H9 (cell line): ENCODE measurements at regions not wholly inside any gene's neighbourhood (a gene's known extent, or its start where the extent isn't known, plus 50 kb on each side); places are given as distances from the start of the nearest gene placed in this dataset.

Experiments used
- DNase-seq: peaks from one replicate; pipeline ENCODE4 v3.0.0-alpha.2; 2017
- H2AFZ ChIP-seq: one replicate; pipeline ENCODE4 v1.6.1; 2013; ENCODE audit warnings: mild to moderate bottlenecking, low read length, control low read depth, moderate library complexity
- H2AK5ac ChIP-seq: 2 replicates; pipeline ENCODE4 v1.6.1; 2013; ENCODE audit warnings: low read length, control low read depth, mixed read lengths; ENCODE audit not compliant: insufficient read length
- H2BK120ac ChIP-seq: one replicate; pipeline ENCODE4 v1.6.1; 2013; ENCODE audit warnings: low read depth, mild to moderate bottlenecking, low read length, control low read depth, inconsistent platforms; ENCODE audit not compliant: poor library complexity, severe bottlenecking
- H2BK12ac ChIP-seq: 2 replicates; pipeline ENCODE4 v1.6.1; 2013; ENCODE audit warnings: low read length, control low read depth, mixed read lengths, low read depth; ENCODE audit not compliant: insufficient read length
- H2BK15ac ChIP-seq: 2 replicates; pipeline ENCODE4 v1.6.1; 2013; ENCODE audit warnings: low read depth, low read length, control low read depth
- H2BK20ac ChIP-seq: one replicate; pipeline ENCODE4 v1.6.1; 2013; ENCODE audit warnings: low read depth, mild to moderate bottlenecking, low read length, control low read depth, inconsistent platforms; ENCODE audit not compliant: poor library complexity, severe bottlenecking
- H2BK5ac ChIP-seq: 2 replicates; pipeline ENCODE4 v1.6.1; 2013; ENCODE audit warnings: low read length, control low read depth, mixed read lengths; ENCODE audit not compliant: insufficient read length
- H3K14ac ChIP-seq: 2 replicates; pipeline ENCODE4 v1.6.1; 2013; ENCODE audit warnings: low read length, control low read depth; ENCODE audit not compliant: insufficient read depth
- H3K18ac ChIP-seq: 2 replicates; pipeline ENCODE4 v1.6.1; 2013; ENCODE audit warnings: low read depth, mild to moderate bottlenecking, mixed read lengths, low read length, control low read depth; ENCODE audit not compliant: insufficient read length
- H3K23ac ChIP-seq: 2 replicates; pipeline ENCODE4 v1.6.1; 2013; ENCODE audit warnings: low read length, control low read depth, mixed read lengths, low read depth; ENCODE audit not compliant: insufficient read length
- H3K23me2 ChIP-seq: 2 replicates; pipeline ENCODE4 v1.6.1; 2013; ENCODE audit warnings: low read depth, mild to moderate bottlenecking, mixed read lengths, low read length, control low read depth; ENCODE audit not compliant: insufficient read length, poor library complexity, severe bottlenecking
- H3K27ac ChIP-seq: 2 replicates; pipeline ENCODE4 v1.5.1; 2013; ENCODE audit warnings: low read length, control low read depth, mixed read lengths, low read depth; ENCODE audit not compliant: insufficient read length
- H3K27me3 ChIP-seq: 2 replicates; pipeline ENCODE4 v1.6.1; 2013; ENCODE audit warnings: low read length, control low read depth, inconsistent platforms; ENCODE audit not compliant: insufficient read depth
- H3K4ac ChIP-seq: 2 replicates; pipeline ENCODE4 v1.6.1; 2013; ENCODE audit warnings: low read depth, mild to moderate bottlenecking, control low read depth, inconsistent platforms, low read length, moderate library complexity
- H3K4me1 ChIP-seq: 2 replicates; pipeline ENCODE4 v1.6.1; 2013; ENCODE audit warnings: low read length, control low read depth, inconsistent platforms; ENCODE audit not compliant: insufficient read depth
- H3K4me2 ChIP-seq: 2 replicates; pipeline ENCODE4 v1.6.1; 2013; ENCODE audit warnings: low read length, control low read depth, mixed read lengths; ENCODE audit not compliant: insufficient read length, insufficient read depth
- H3K56ac ChIP-seq: 2 replicates; pipeline ENCODE4 v1.6.1; 2013; ENCODE audit warnings: low read depth, mild to moderate bottlenecking, mixed read lengths, low read length, control low read depth; ENCODE audit not compliant: insufficient read length
- H3K79me1 ChIP-seq: 2 replicates; pipeline ENCODE4 v1.6.1; 2013; ENCODE audit warnings: low read depth, mild to moderate bottlenecking, moderate library complexity, low read length, control low read depth, inconsistent platforms; ENCODE audit not compliant: insufficient read depth, poor library complexity, severe bottlenecking
- H3K79me2 ChIP-seq: 2 replicates; pipeline ENCODE4 v1.6.1; 2013; ENCODE audit warnings: low read length, control low read depth, inconsistent platforms; ENCODE audit not compliant: insufficient read depth
- H3K9ac ChIP-seq: 2 replicates; pipeline ENCODE4 v1.6.1; 2013; ENCODE audit warnings: low read length, control low read depth, mixed read lengths; ENCODE audit not compliant: insufficient read length; ENCODE audit errors: extremely low read depth
- H3K9me3 ChIP-seq: one replicate; pipeline ENCODE4 v1.6.1; 2013; ENCODE audit warnings: low read depth, low read length, inconsistent platforms; ENCODE audit not compliant: control insufficient read depth
- H3T11ph ChIP-seq: one replicate; pipeline ENCODE4 v1.6.1; 2013; ENCODE audit warnings: mild to moderate bottlenecking, low read length, control low read depth, inconsistent platforms
- H4K20me1 ChIP-seq: one replicate; pipeline ENCODE4 v1.6.1; 2013; ENCODE audit not compliant: control insufficient read depth, insufficient read length, insufficient read depth
- H4K5ac ChIP-seq: 2 replicates; pipeline ENCODE4 v1.6.1; 2013; ENCODE audit warnings: low read depth, mild to moderate bottlenecking, mixed read lengths, low read length, control low read depth; ENCODE audit not compliant: insufficient read length
- H4K8ac ChIP-seq: replicated peaks from 2 replicates; pipeline ENCODE4 v1.6.1; 2013; ENCODE audit warnings: low read length, control low read depth, mixed read lengths, low read depth; ENCODE audit not compliant: insufficient read length
- H4K91ac ChIP-seq: 2 replicates; pipeline ENCODE4 v1.6.1; 2013; ENCODE audit warnings: low read depth, mild to moderate bottlenecking, moderate library complexity, mixed read lengths, low read length, control low read depth; ENCODE audit not compliant: insufficient read length
- H3K27ac Mint-ChIP-seq, 3 experiments: 2 replicates in 2 of 3; 3 replicates in 1 of 3; pipeline ENCODE4 v1.8.0; 2020 to 2021; ENCODE audit warnings: mixed read lengths in 3 of 3, mild to moderate bottlenecking in 1 of 3, moderate library complexity in 1 of 3
- H3K27me3 Mint-ChIP-seq: 2 replicates; pipeline ENCODE4 v1.8.0; 2021; ENCODE audit warnings: low read depth, mild to moderate bottlenecking, moderate library complexity, mixed read lengths
- H3K36me3 Mint-ChIP-seq, 3 experiments: 2 replicates in 2 of 3; 3 replicates in 1 of 3; pipeline ENCODE4 v1.8.0; 2020 to 2021; ENCODE audit warnings: low read depth in 3 of 3, mixed read lengths in 3 of 3; ENCODE audit not compliant: insufficient read depth in 1 of 3
- H3K4me1 Mint-ChIP-seq, 2 experiments: 2 replicates each; pipeline ENCODE4 v1.8.0; 2020; ENCODE audit warnings: mixed read lengths in 2 of 2
- H3K4me3 Mint-ChIP-seq, 2 experiments: 2 replicates in 1 of 2; 3 replicates in 1 of 2; pipeline ENCODE4 v1.8.0; 2020 to 2021; ENCODE audit warnings: mild to moderate bottlenecking in 2 of 2, mixed read lengths in 2 of 2, moderate library complexity in 1 of 2
- H3K9me3 Mint-ChIP-seq, 2 experiments: 2 replicates in 1 of 2; 3 replicates in 1 of 2; pipeline ENCODE4 v1.8.0; 2020; ENCODE audit warnings: mild to moderate bottlenecking in 2 of 2, mixed read lengths in 2 of 2, moderate library complexity in 1 of 2
- CTCF ChIP-seq: fragments of 200-600 bp; sonication (generic); conservative IDR thresholded peaks from 3 replicates; pipeline ENCODE4 v1.8.0; 2021; ENCODE audit warnings: antibody characterized with exemption, mild to moderate bottlenecking
- WGBS: extraction: QIAGEN DNeasy Blood & Tissue Kit; methylation state at CpG from one replicate; pipeline ENCODE4 v1.1.7; 2013; ENCODE audit warnings: missing lambda C conversion rate, low lambda C conversion rate, mixed read lengths; ENCODE audit not compliant: insufficient read length; ENCODE audit errors: extremely low coverage; 5-methylcytosine and 5-hydroxymethylcytosine counted together

- no peak overlapping the region for H2AK5ac ChIP-seq
- no peak overlapping the region for H2BK20ac ChIP-seq
- H4K5ac ChIP-seq = no peak overlapping the region
- H3K23me2 ChIP-seq = no peaks in the 10 kb centered on the region
- Mint-ChIP-seq H3K36me3 (no peaks in the 10 kb centered on the region; a peak in 1 of 7 replicates), H3K9me3 (peaks cover 0 to 2% of the 10 kb centered on the region in 2 experiments; a peak in 2 of 5 replicates), H3K4me1 (no peaks in the 10 kb centered on the region; a peak in 1 of 4 replicates), H3K27ac (no peak overlapping the region), H3K4me3 (no peak overlapping the region), H3K27me3 (no peaks in the 10 kb centered on the region)
- H3K18ac ChIP-seq = no peak overlapping the region
- H3T11ph ChIP-seq = no peak overlapping the region
- no peak overlapping the region for H2BK12ac ChIP-seq
- H3K27me3 ChIP-seq = no peaks in the 10 kb centered on the region
- H2AFZ ChIP-seq = no peak overlapping the region
- H2BK5ac ChIP-seq = no peak overlapping the region
- no peak for TF ChIP-seq CTCF
- H3K9ac ChIP-seq = no peak overlapping the region
- H3K27ac ChIP-seq = no peak overlapping the region
- H3K4me2 ChIP-seq = no peak overlapping the region
- H3K4ac ChIP-seq = no peak overlapping the region
- no peak overlapping the region for H4K8ac ChIP-seq
- no peaks in the 10 kb centered on the region for H3K4me1 ChIP-seq
- no peak for DNase-seq
- H3K14ac ChIP-seq = no peak overlapping the region
- no peaks in the 10 kb centered on the region for H3K9me3 ChIP-seq
- no peak overlapping the region for H4K91ac ChIP-seq
- no peak overlapping the region for H3K56ac ChIP-seq
- WGBS = no CpG with 5 or more reads among the region's 1 CpG
- H2BK15ac ChIP-seq = no peak overlapping the region
- H4K20me1 ChIP-seq = no peaks in the 10 kb centered on the region
- no peak overlapping the region for H2BK120ac ChIP-seq
- H3K79me1 ChIP-seq = no peaks in the 10 kb centered on the region
- no peak overlapping the region for H3K23ac ChIP-seq
- no peaks in the 10 kb centered on the region for H3K79me2 ChIP-seq
Observed at GRCh38 chr17:53912117-53912516, 89.4 kb downstream of the KIF2B start.
